SK-N-SH (cell line): ENCODE measurements at regions not wholly inside any gene's neighbourhood (a gene's known extent, or its start where the extent isn't known, plus 50 kb on each side); places are given as distances from the start of the nearest gene placed in this dataset.

Experiments used
- CTCF ChIP-seq: fragments of 200-600 bp; sonication (generic); IDR thresholded peaks from 2 replicates; pipeline ENCODE4 v1.6.1; 2017; ENCODE audit warnings: antibody characterized with exemption, mild to moderate bottlenecking, moderate library complexity
- ELF1 ChIP-seq: IDR thresholded peaks from 2 replicates; pipeline ENCODE4 v1.4.0; 2012
- EZH2phosphoT487 ChIP-seq: fragments of 200-600 bp; sonication (generic); IDR thresholded peaks from 2 replicates; pipeline ENCODE4 v1.6.1; 2017; ENCODE audit warnings: low read depth, mixed run types, mild to moderate bottlenecking, antibody characterized with exemption, moderate library complexity, borderline replicate concordance
- FOXM1 ChIP-seq: IDR thresholded peaks from 2 replicates; pipeline ENCODE4 v1.4.0; 2012; ENCODE audit warnings: low read depth, mild to moderate bottlenecking
- GABPA ChIP-seq: IDR thresholded peaks from 2 replicates; pipeline ENCODE4 v1.4.0; 2012; ENCODE audit warnings: low read depth, mild to moderate bottlenecking
- IRF3 ChIP-seq: fragments of 150-350 bp; IDR thresholded peaks from 2 replicates; pipeline ENCODE4 v1.6.1; 2016; ENCODE audit warnings: mild to moderate bottlenecking, low read depth, low read length
- POLR2AphosphoS5 ChIP-seq: IDR thresholded peaks from 2 replicates; pipeline ENCODE4 v1.6.1; 2012; ENCODE audit warnings: low read depth, low read length
- RAD21 ChIP-seq: IDR thresholded peaks from 2 replicates; pipeline ENCODE4 v1.6.1; 2012; ENCODE audit warnings: mild to moderate bottlenecking, low read length
- REST ChIP-seq: IDR thresholded peaks from 2 replicates; pipeline ENCODE4 v1.6.1; 2012; ENCODE audit warnings: mild to moderate bottlenecking, low read depth, low read length, moderate library complexity
- RFX5 ChIP-seq: IDR thresholded peaks from 2 replicates; pipeline ENCODE4 v1.6.1; 2012; ENCODE audit warnings: mild to moderate bottlenecking, improper control_type of control experiment, low read length
- TAF1 ChIP-seq: IDR thresholded peaks from 2 replicates; pipeline ENCODE4 v1.6.1; 2012; ENCODE audit warnings: low read depth, mild to moderate bottlenecking, low read length, moderate library complexity, borderline replicate concordance
- TEAD4 ChIP-seq: IDR thresholded peaks from 2 replicates; pipeline ENCODE4 v1.4.0; 2012; ENCODE audit warnings: mild to moderate bottlenecking, borderline replicate concordance; ENCODE audit not compliant: insufficient read depth
- ZBTB33 ChIP-seq: IDR thresholded peaks from 2 replicates; pipeline ENCODE4 v1.4.0; 2012; ENCODE audit warnings: low read depth, borderline replicate concordance

- TF ChIP-seq RAD21 (no peak), CTCF (no peak), IRF3 (no peak), POLR2AphosphoS5 (no peak), EZH2phosphoT487 (no peak), FOXM1 (no peak), REST (no peak), TAF1 (no peak), TEAD4 (no peak), GABPA (no peak), ELF1 (no peak), RFX5 (no peak), ZBTB33 (no peak)
Measured at GRCh38 chr3:80261082-80261481, 493.3 kb upstream of the ROBO1 start.
